Ishikawa (cell line): ENCODE measurements at regions not wholly inside any gene's neighbourhood (a gene's known extent, or its start where the extent isn't known, plus 50 kb on each side); places are given as distances from the start of the nearest gene placed in this dataset.

Experiments
- CEBPB ChIP-seq: IDR thresholded peaks from 2 replicates; pipeline ENCODE4 v1.6.1; 2012
- EP300 ChIP-seq: IDR thresholded peaks from 2 replicates; pipeline ENCODE4 v1.6.1; 2012; ENCODE audit warnings: borderline replicate concordance
- MAX ChIP-seq: IDR thresholded peaks from 2 replicates; pipeline ENCODE4 v1.6.1; 2012
- NFIC ChIP-seq: IDR thresholded peaks from 2 replicates; pipeline ENCODE4 v1.6.1; 2012
- RAD21 ChIP-seq: IDR thresholded peaks from 2 replicates; pipeline ENCODE4 v1.6.1; 2012; ENCODE audit warnings: low read depth
- REST ChIP-seq: IDR thresholded peaks from 2 replicates; pipeline ENCODE4 v1.6.1; 2012; ENCODE audit warnings: low read depth, mild to moderate bottlenecking
- TAF1 ChIP-seq: IDR thresholded peaks from 2 replicates; pipeline ENCODE4 v1.6.1; 2012; ENCODE audit warnings: low read depth, mild to moderate bottlenecking
- YY1 ChIP-seq: IDR thresholded peaks from 2 replicates; pipeline ENCODE4 v1.6.1; 2012; ENCODE audit warnings: low read depth
- TF ChIP-seq, protein P1 (sequence below): IDR thresholded peaks from 2 replicates; pipeline ENCODE4 v1.6.1; 2012

DNA sequence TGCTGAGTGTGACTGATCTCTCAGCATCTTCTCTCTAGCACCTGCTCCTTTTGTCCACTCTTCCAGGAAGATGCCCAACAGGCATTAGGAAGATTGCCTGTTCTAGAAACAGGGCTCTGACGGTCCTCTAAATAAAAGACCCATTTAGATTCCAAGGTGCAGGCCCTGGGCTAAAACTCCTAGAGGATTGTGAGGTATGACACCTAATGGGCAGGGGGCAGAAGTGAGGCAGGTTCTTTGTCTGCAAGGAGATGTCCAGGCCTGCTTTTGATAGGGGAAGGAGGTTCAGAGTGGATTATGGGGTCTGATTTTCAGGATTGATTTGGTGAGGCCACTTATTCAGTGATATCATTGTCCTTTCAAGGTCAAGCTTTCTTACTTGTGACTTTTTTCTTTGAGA, 140.8 kb upstream of the TRPC7 start:
- no peak for TF ChIP-seq RAD21
- no peak for TF ChIP-seq TAF1
- TF ChIP-seq CEBPB, result no peak
- TF ChIP-seq YY1, result no peak
- no peak for TF ChIP-seq MAX
- TF ChIP-seq NFIC, result no peak
- no peak for TF ChIP-seq EP300
- TF ChIP-seq, protein P1, sequence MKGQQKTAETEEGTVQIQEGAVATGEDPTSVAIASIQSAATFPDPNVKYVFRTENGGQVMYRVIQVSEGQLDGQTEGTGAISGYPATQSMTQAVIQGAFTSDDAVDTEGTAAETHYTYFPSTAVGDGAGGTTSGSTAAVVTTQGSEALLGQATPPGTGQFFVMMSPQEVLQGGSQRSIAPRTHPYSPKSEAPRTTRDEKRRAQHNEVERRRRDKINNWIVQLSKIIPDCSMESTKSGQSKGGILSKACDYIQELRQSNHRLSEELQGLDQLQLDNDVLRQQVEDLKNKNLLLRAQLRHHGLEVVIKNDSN, result no peak
- no peak for TF ChIP-seq REST
